ENCODE measurements at regions not wholly inside any gene's neighbourhood (a gene's known extent, or its start where the extent isn't known, plus 50 kb on each side); places are given as distances from the start of the nearest gene placed in this dataset.
"Not testable (repeated sequence)": the region's sequence is repeated elsewhere in the genome, so short reads cannot be mapped to it uniquely, and the experiment has no call there.

GRCh38 chr20:7155794-7156193, 388.3 kb downstream of the BMP2 start:
- H3K36me3 Mint-ChIP-seq, result no peaks in the 10 kb centered on the region
- H3K4me1 Mint-ChIP-seq, result no peaks in the 10 kb centered on the region
- Histone ChIP-seq H3K4me3 (ENCODE audit: low read length in 2 of 2) (no peak overlapping the region), H3K27ac (ENCODE audit: low read depth, low read length) (no peak overlapping the region), H3K4me1 (ENCODE audit: insufficient read depth, low read length) (no peaks in the 10 kb centered on the region), H3K36me3 (ENCODE audit: insufficient read depth, low read length) (no peaks in the 10 kb centered on the region), H3K27me3 (ENCODE audit: insufficient read depth, low read length) (no peaks in the 10 kb centered on the region), H3K9me3 (ENCODE audit: control insufficient read depth in 1 of 2, low read length in 2 of 2) (peaks cover 0 to 4% of the 10 kb centered on the region in 2 donors)
- POLR2A ChIA-PET (ENCODE audit: partially characterized antibody), result no interaction called here
- CTCF ChIA-PET (ENCODE audit: partially characterized antibody), result no interaction called here
- H3K27ac Mint-ChIP-seq, result peak overlapping the region in 1 of 7 donors; percentile 65
- peaks cover 0 to 19% (median 4%) of the 10 kb centered on the region in 8 donors for H3K9me3 Mint-ChIP-seq
- intact Hi-C loops (cut with micrococcal nuclease), result no loop called here
- DNase-seq, result no peak
- H3K4me3 Mint-ChIP-seq, result no peak overlapping the region
- H3K27me3 Mint-ChIP-seq, result no peaks in the 10 kb centered on the region

GRCh38 chr20:7159903-7160302, 392.4 kb downstream of the BMP2 start:
- intact Hi-C loops (cut with micrococcal nuclease), result no loop called here
- Mint-ChIP-seq H3K4me1 (no peaks in the 10 kb centered on the region), H3K4me3 (no peak overlapping the region), H3K27ac (no peak overlapping the region), H3K36me3 (no peaks in the 10 kb centered on the region), H3K27me3 (no peaks in the 10 kb centered on the region), H3K9me3 (peaks cover 2 to 28% (median 12%) of the 10 kb centered on the region in 8 donors)
- ChIA-PET CTCF (ENCODE audit: partially characterized antibody) (no interaction called here), POLR2A (ENCODE audit: partially characterized antibody) (no interaction called here)
- H3K4me3 ChIP-seq (ENCODE audit: low read length in 2 of 2), result no peak overlapping the region
- H3K4me1 ChIP-seq (ENCODE audit: insufficient read depth, low read length), result no peaks in the 10 kb centered on the region
- H3K9me3 ChIP-seq (ENCODE audit: control insufficient read depth in 1 of 2, low read length in 2 of 2), result peaks cover 0 to 4% of the 10 kb centered on the region in 2 donors
- no peaks in the 10 kb centered on the region for H3K36me3 ChIP-seq (ENCODE audit: insufficient read depth, low read length)
- H3K27ac ChIP-seq (ENCODE audit: low read depth, low read length), result no peak overlapping the region
- DNase-seq, result no peak
- no peaks in the 10 kb centered on the region for H3K27me3 ChIP-seq (ENCODE audit: insufficient read depth, low read length)

- no peaks in the 10 kb centered on the region for H3K36me3 ChIP-seq (ENCODE audit: insufficient read depth, low read length)
- CTCF ChIA-PET (ENCODE audit: partially characterized antibody), result interaction anchor here (0.6 kb wide), 1 partner anchor 9 kb away, joined by 3 read pairs; no protein-coding TSS in a partner anchor
- POLR2A ChIA-PET (ENCODE audit: partially characterized antibody), result no interaction called here
- H3K9me3 ChIP-seq (ENCODE audit: control insufficient read depth in 1 of 2, low read length in 2 of 2), result peaks cover 0 to 4% of the 10 kb centered on the region in 2 donors
- Mint-ChIP-seq H3K27ac (no peak overlapping the region), H3K36me3 (no peaks in the 10 kb centered on the region), H3K9me3 (peaks cover 2 to 32% (median 14%) of the 10 kb centered on the region in 8 donors), H3K4me1 (no peaks in the 10 kb centered on the region), H3K27me3 (no peaks in the 10 kb centered on the region), H3K4me3 (no peak overlapping the region)
- H3K4me1 ChIP-seq (ENCODE audit: insufficient read depth, low read length), result no peaks in the 10 kb centered on the region
- H3K27me3 ChIP-seq (ENCODE audit: insufficient read depth, low read length), result no peaks in the 10 kb centered on the region
- H3K27ac ChIP-seq (ENCODE audit: low read depth, low read length), result no peak overlapping the region
- DNase-seq, result no peak
- intact Hi-C loops (cut with micrococcal nuclease), result no loop called here
- H3K4me3 ChIP-seq (ENCODE audit: low read length in 2 of 2), result no peak overlapping the region
These were observed 394.2 kb downstream of the BMP2 start for GRCh38 chr20:7161690-7162089.

GRCh38 chr20:7171911-7172310, 404.4 kb downstream of the BMP2 start:
- Histone ChIP-seq H3K9me3 (ENCODE audit: control insufficient read depth in 1 of 2, low read length in 2 of 2) (peaks cover 0 to 3% of the 10 kb centered on the region in 2 donors), H3K36me3 (ENCODE audit: insufficient read depth, low read length) (no peaks in the 10 kb centered on the region), H3K4me3 (ENCODE audit: low read length in 2 of 2) (no peak overlapping the region), H3K27ac (ENCODE audit: low read depth, low read length) (no peak overlapping the region), H3K4me1 (ENCODE audit: insufficient read depth, low read length) (no peaks in the 10 kb centered on the region), H3K27me3 (ENCODE audit: insufficient read depth, low read length) (no peaks in the 10 kb centered on the region)
- peaks cover 0 to 10% (median 4%) of the 10 kb centered on the region in 8 donors for H3K9me3 Mint-ChIP-seq
- ChIA-PET CTCF (ENCODE audit: partially characterized antibody) (no interaction called here), POLR2A (ENCODE audit: partially characterized antibody) (no interaction called here)
- DNase-seq, result no peak
- H3K27me3 Mint-ChIP-seq, result no peaks in the 10 kb centered on the region
- H3K36me3 Mint-ChIP-seq, result no peaks in the 10 kb centered on the region
- intact Hi-C loops (cut with micrococcal nuclease), result no loop called here
- no peak overlapping the region for H3K27ac Mint-ChIP-seq
- H3K4me3 Mint-ChIP-seq, result no peak overlapping the region
- H3K4me1 Mint-ChIP-seq, result no peaks in the 10 kb centered on the region

GRCh38 chr20:7174554-7174953, 407.1 kb downstream of the BMP2 start:
- Mint-ChIP-seq H3K27ac (no peak overlapping the region), H3K36me3 (no peaks in the 10 kb centered on the region), H3K4me1 (no peaks in the 10 kb centered on the region), H3K4me3 (no peak overlapping the region), H3K27me3 (no peaks in the 10 kb centered on the region), H3K9me3 (peaks cover 3 to 8% (median 6%) of the 10 kb centered on the region in 8 donors)
- Histone ChIP-seq H3K27me3 (ENCODE audit: insufficient read depth, low read length) (no peaks in the 10 kb centered on the region), H3K27ac (ENCODE audit: low read depth, low read length) (no peak overlapping the region), H3K4me3 (ENCODE audit: low read length in 2 of 2) (no peak overlapping the region), H3K9me3 (ENCODE audit: control insufficient read depth in 1 of 2, low read length in 2 of 2) (peaks cover 0 to 3% of the 10 kb centered on the region in 2 donors), H3K4me1 (ENCODE audit: insufficient read depth, low read length) (no peaks in the 10 kb centered on the region), H3K36me3 (ENCODE audit: insufficient read depth, low read length) (no peaks in the 10 kb centered on the region)
- no peak for DNase-seq
- ChIA-PET POLR2A (ENCODE audit: partially characterized antibody) (no interaction called here), CTCF (ENCODE audit: partially characterized antibody) (no interaction called here)
- intact Hi-C loops (cut with micrococcal nuclease), result no loop called here

- H3K4me1 ChIP-seq (ENCODE audit: insufficient read depth, low read length); H3K4me3 Mint-ChIP-seq; H3K27me3 Mint-ChIP-seq; CTCF ChIA-PET (ENCODE audit: partially characterized antibody); H3K36me3 ChIP-seq (ENCODE audit: insufficient read depth, low read length); H3K27ac Mint-ChIP-seq; H3K4me3 ChIP-seq (ENCODE audit: low read length in 2 of 2); H3K4me1 Mint-ChIP-seq; DNase-seq; H3K36me3 Mint-ChIP-seq; H3K9me3 ChIP-seq (ENCODE audit: control insufficient read depth in 1 of 2, low read length in 2 of 2); H3K27me3 ChIP-seq (ENCODE audit: insufficient read depth, low read length); H3K27ac ChIP-seq (ENCODE audit: low read depth, low read length); POLR2A ChIA-PET (ENCODE audit: partially characterized antibody); intact Hi-C loops (cut with micrococcal nuclease): not testable (repeated sequence)
- H3K9me3 Mint-ChIP-seq, result peaks cover 5 to 16% (median 10%) of the 10 kb centered on the region in 8 donors
These were observed 408.3 kb downstream of the BMP2 start for GRCh38 chr20:7175827-7176226.

- H3K36me3 Mint-ChIP-seq, result no peaks in the 10 kb centered on the region
- POLR2A ChIA-PET (ENCODE audit: partially characterized antibody), result no interaction called here
- DNase-seq, result no peak
- H3K27ac Mint-ChIP-seq, result no peak overlapping the region
- Histone ChIP-seq H3K27me3 (ENCODE audit: insufficient read depth, low read length) (no peaks in the 10 kb centered on the region), H3K36me3 (ENCODE audit: insufficient read depth, low read length) (no peaks in the 10 kb centered on the region), H3K9me3 (ENCODE audit: control insufficient read depth in 1 of 2, low read length in 2 of 2) (peaks cover 0 to 3% of the 10 kb centered on the region in 2 donors), H3K4me1 (ENCODE audit: insufficient read depth, low read length) (no peaks in the 10 kb centered on the region), H3K27ac (ENCODE audit: low read depth, low read length) (no peak overlapping the region), H3K4me3 (ENCODE audit: low read length in 2 of 2) (no peak overlapping the region)
- intact Hi-C loops (cut with micrococcal nuclease), result no loop called here
- no peak overlapping the region for H3K4me3 Mint-ChIP-seq
- peaks cover 6 to 26% (median 14%) of the 10 kb centered on the region in 8 donors for H3K9me3 Mint-ChIP-seq
- H3K4me1 Mint-ChIP-seq, result no peaks in the 10 kb centered on the region
- H3K27me3 Mint-ChIP-seq, result no peaks in the 10 kb centered on the region
- CTCF ChIA-PET (ENCODE audit: partially characterized antibody), result no interaction called here
These were observed 410.5 kb downstream of the BMP2 start for GRCh38 chr20:7178004-7178403.
